Vagina (tissue), 2 donors: ENCODE measurements at regions not wholly inside any gene's neighbourhood (a gene's known extent, or its start where the extent isn't known, plus 50 kb on each side); places are given as distances from the start of the nearest gene placed in this dataset.

ENCODE experiments used
- DNase-seq, 2 donors: peaks; one replicate each; pipeline ENCODE4 v3.0.0-alpha.2; 2017; ENCODE audit errors: extremely low spot score in 2 of 2
- H3K27ac ChIP-seq: fragments of 200-600 bp; sonication (generic); one replicate; pipeline ENCODE4 v1.5.1; 2019
- H3K27me3 ChIP-seq: fragments of 200-600 bp; sonication (generic); one replicate; pipeline ENCODE4 v1.5.1; 2019
- H3K36me3 ChIP-seq, 2 donors: fragments of 200-600 bp; sonication (generic); one replicate each; pipeline ENCODE4 v1.5.1; 2017 to 2019
- H3K4me1 ChIP-seq: fragments of 200-600 bp; sonication (generic); one replicate; pipeline ENCODE4 v1.5.1; 2019
- H3K4me3 ChIP-seq, 2 donors: fragments of 200-600 bp; sonication (generic); 1 replicate in 1 of 2; 2 replicates in 1 of 2; pipeline ENCODE4 v1.5.1; 2016 to 2019
- H3K9me3 ChIP-seq: fragments of 200-600 bp; sonication (generic); one replicate; pipeline ENCODE4 v1.5.1; 2019
- POLR2A ChIP-seq, 2 donors: fragments of 450-650 bp; IDR thresholded peaks; one replicate each; pipeline ENCODE4 v1.6.1; 2017; ENCODE audit warnings: antibody characterized with exemption in 2 of 2, mild to moderate bottlenecking in 2 of 2, moderate library complexity in 2 of 2
- POLR2AphosphoS5 ChIP-seq, 2 donors: sonication (generic); formaldehyde crosslinking; IDR thresholded peaks; one replicate each; pipeline ENCODE4 v1.9.0; 2017; ENCODE audit warnings: antibody characterized with exemption in 2 of 2, mild to moderate bottlenecking in 2 of 2, low read depth in 1 of 2; ENCODE audit not compliant: insufficient read depth in 1 of 2
- intact Hi-C: fragments of 100-400 bp; cut with DNase I; formaldehyde crosslinking; loops from one replicate; pipeline ENCODE4 v1.15.1; 2023
- TF ChIP-seq, protein P1 (sequence below), 3 experiments: fragments of 450-650 bp in 2 of 3; fragments of 200-600 bp in 1 of 3; sonication (generic) in 1 of 3; IDR thresholded peaks; one replicate each; pipeline ENCODE4 v1.5.1; 2017 to 2019; ENCODE audit warnings: antibody characterized with exemption in 3 of 3, mild to moderate bottlenecking in 2 of 3, moderate library complexity in 2 of 3

DNA sequence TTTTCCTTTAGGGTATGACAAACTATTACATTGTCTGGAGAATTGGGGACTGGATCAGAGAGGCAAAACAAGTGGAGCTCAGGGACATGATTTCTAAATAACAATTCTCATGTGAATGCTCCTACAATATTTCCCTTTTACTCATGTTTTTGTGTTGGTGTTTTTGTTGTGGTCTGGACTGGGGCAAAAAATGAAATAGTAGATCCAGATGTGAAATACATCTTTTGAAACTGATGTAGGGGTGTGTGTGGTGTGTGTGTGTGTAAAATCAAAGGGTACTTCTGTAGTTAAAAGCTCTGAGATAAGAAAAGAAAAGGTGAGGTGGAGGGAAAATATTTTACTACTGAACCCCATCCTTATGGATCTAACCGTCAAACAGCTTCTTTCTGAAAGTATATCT, 188.4 kb upstream of the RPL34 start:
- no peaks in the 10 kb centered on the region for H3K36me3 ChIP-seq
- no peaks in the 10 kb centered on the region for H3K4me1 ChIP-seq
- TF ChIP-seq POLR2A (IDR thresholded peaks at IDR 0.05) = no peak
- TF ChIP-seq, protein P1, sequence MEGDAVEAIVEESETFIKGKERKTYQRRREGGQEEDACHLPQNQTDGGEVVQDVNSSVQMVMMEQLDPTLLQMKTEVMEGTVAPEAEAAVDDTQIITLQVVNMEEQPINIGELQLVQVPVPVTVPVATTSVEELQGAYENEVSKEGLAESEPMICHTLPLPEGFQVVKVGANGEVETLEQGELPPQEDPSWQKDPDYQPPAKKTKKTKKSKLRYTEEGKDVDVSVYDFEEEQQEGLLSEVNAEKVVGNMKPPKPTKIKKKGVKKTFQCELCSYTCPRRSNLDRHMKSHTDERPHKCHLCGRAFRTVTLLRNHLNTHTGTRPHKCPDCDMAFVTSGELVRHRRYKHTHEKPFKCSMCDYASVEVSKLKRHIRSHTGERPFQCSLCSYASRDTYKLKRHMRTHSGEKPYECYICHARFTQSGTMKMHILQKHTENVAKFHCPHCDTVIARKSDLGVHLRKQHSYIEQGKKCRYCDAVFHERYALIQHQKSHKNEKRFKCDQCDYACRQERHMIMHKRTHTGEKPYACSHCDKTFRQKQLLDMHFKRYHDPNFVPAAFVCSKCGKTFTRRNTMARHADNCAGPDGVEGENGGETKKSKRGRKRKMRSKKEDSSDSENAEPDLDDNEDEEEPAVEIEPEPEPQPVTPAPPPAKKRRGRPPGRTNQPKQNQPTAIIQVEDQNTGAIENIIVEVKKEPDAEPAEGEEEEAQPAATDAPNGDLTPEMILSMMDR (IDR thresholded peaks at IDR 0.05) = no peak
- no peak for TF ChIP-seq POLR2AphosphoS5 (IDR thresholded peaks at IDR 0.05; ENCODE audit: insufficient read depth in 1 of 2, low read depth in 1 of 2)
- no peaks in the 10 kb centered on the region for H3K9me3 ChIP-seq
- DNase-seq = no peak
- no peak overlapping the region for H3K4me3 ChIP-seq
- no peaks in the 10 kb centered on the region for H3K27me3 ChIP-seq
- intact Hi-C loops = loop anchor here (5.0 kb wide), 1 partner anchor 440 kb away; no protein-coding TSS in a partner anchor
- H3K27ac ChIP-seq = no peak overlapping the region

DNA sequence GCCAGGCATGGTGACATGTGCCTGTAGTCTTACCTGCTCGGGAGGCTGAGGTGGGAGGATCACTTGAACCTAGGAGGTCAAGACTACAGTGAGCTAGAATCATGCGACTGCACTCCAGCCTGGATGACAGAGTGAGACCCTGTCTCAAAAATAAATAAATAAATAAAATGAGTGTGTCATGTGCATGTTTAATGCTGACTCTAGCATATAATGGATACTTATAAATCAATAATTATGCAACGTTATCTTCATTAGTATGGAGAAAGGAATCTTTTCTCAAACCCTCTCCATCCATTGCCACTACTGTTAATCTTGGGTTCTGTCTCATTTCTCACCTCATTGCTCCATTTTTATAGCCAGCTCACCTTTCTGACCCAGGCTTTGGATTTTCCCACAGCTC, 189.5 kb upstream of the RPL34 start:
- TF ChIP-seq, protein P1 (IDR thresholded peaks at IDR 0.05) = no peak
- TF ChIP-seq POLR2AphosphoS5 (IDR thresholded peaks at IDR 0.05; ENCODE audit: insufficient read depth in 1 of 2, low read depth in 1 of 2) = no peak
- TF ChIP-seq POLR2A (IDR thresholded peaks at IDR 0.05) = no peak
- Histone ChIP-seq H3K4me3 (no peak overlapping the region), H3K27ac (no peak overlapping the region), H3K27me3 (no peaks in the 10 kb centered on the region), H3K4me1 (no peaks in the 10 kb centered on the region), H3K36me3 (no peaks in the 10 kb centered on the region), H3K9me3 (no peaks in the 10 kb centered on the region)
- intact Hi-C loops = loop anchor here (5.0 kb wide), 1 partner anchor 441 kb away; no protein-coding TSS in a partner anchor
- DNase-seq = no peak

DNA sequence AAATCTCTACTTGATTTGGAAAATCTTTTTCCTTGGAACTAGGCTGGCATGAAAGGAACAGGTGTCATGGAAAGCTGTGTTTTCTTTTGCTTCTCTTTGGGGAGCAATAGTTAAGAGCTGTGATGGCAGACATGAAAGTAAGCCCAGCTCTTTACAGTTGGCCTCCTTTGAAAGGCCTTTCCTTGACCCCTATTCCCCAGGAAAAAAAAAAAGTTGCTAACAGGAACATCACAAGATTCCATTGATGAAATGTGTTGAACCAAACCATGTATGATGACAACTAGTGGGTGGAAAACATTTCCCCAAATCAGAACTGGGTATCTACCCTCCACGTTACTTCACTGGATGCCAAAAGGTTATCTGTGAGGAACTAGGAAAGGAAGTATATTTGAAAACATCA, 190.7 kb upstream of the RPL34 start:
- H3K4me3 ChIP-seq = no peak overlapping the region
- intact Hi-C loops = loop anchor here (5.0 kb wide), 1 partner anchor 443 kb away; no protein-coding TSS in a partner anchor
- TF ChIP-seq, protein P1 (IDR thresholded peaks at IDR 0.05) = no peak
- TF ChIP-seq POLR2AphosphoS5 (IDR thresholded peaks at IDR 0.05; ENCODE audit: insufficient read depth in 1 of 2, low read depth in 1 of 2) (no peak), POLR2A (IDR thresholded peaks at IDR 0.05) (no peak)
- DNase-seq = no peak
- no peaks in the 10 kb centered on the region for H3K36me3 ChIP-seq
- H3K9me3 ChIP-seq = no peaks in the 10 kb centered on the region
- H3K4me1 ChIP-seq = no peaks in the 10 kb centered on the region
- H3K27me3 ChIP-seq = no peaks in the 10 kb centered on the region
- no peak overlapping the region for H3K27ac ChIP-seq

DNA sequence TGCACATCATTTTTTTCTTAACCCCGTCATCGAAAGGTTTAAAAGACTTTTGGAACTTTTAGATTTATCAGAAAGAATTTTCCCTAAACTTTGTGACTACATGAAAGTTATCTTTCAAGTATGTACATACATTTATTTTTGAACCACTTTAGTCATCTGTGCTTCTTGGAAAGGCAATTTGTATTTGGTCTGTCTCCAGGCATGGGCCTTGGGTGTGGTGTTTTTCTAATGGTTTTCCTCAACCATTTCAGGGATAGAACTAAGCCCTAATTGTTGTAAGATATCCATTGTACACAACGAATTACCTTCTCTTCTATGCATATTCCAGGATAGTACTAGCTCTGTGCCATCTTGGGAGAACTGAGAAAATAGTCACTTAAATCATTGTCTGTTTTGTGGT, 191.5 kb upstream of the RPL34 start:
- H3K36me3 ChIP-seq = no peaks in the 10 kb centered on the region
- TF ChIP-seq, protein P1 (IDR thresholded peaks at IDR 0.05) = no peak
- no peak for TF ChIP-seq POLR2AphosphoS5 (IDR thresholded peaks at IDR 0.05; ENCODE audit: insufficient read depth in 1 of 2, low read depth in 1 of 2)
- H3K27me3 ChIP-seq = no peaks in the 10 kb centered on the region
- no peak overlapping the region for H3K4me3 ChIP-seq
- H3K9me3 ChIP-seq = no peaks in the 10 kb centered on the region
- no peak for DNase-seq
- H3K27ac ChIP-seq = no peak overlapping the region
- intact Hi-C loops = no loop called here
- H3K4me1 ChIP-seq = no peaks in the 10 kb centered on the region

DNA sequence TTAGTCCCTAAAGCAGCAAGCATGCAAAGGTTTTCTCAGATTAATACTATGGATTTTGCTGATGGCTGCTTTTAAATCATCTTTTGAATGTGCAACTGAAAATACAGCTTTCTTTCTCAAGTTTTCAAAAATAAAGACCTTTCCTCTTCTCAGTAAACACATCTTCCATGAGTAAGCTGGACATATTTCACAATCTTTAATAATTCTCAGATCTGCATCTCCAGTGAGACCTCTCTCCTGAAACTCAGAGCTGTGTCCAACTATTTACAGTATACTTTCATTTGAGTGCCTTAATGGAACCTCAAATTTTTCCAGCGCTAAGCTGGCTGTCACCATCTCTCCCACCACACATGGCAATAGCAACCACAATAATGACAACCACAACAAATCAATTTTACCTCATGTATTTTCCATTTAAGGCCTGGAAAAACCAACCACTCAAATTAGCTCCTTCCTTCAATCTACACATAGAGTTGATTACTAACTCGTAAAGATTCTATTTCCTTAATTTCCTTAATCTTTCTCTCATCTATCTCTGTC, 192.4 kb upstream of the RPL34 start:
- no peak overlapping the region for H3K4me3 ChIP-seq
- H3K27ac ChIP-seq = no peak overlapping the region
- H3K4me1 ChIP-seq = no peaks in the 10 kb centered on the region
- TF ChIP-seq POLR2AphosphoS5 (IDR thresholded peaks at IDR 0.05; ENCODE audit: insufficient read depth in 1 of 2, low read depth in 1 of 2) (no peak), POLR2A (IDR thresholded peaks at IDR 0.05) (no peak)
- TF ChIP-seq, protein P1 (IDR thresholded peaks at IDR 0.05) = no peak
- no peaks in the 10 kb centered on the region for H3K27me3 ChIP-seq
- H3K9me3 ChIP-seq = no peaks in the 10 kb centered on the region
- H3K36me3 ChIP-seq = no peaks in the 10 kb centered on the region
- intact Hi-C loops = no loop called here
- DNase-seq = no peak
